Dedifferentiated amniotic fluid mesenchymal stem cell (primary cell): ENCODE measurements at regions not wholly inside any gene's neighbourhood (a gene's known extent, or its start where the extent isn't known, plus 50 kb on each side); places are given as distances from the start of the nearest gene placed in this dataset.
"Not testable (repeated sequence)": the region's sequence is repeated elsewhere in the genome, so short reads cannot be mapped to it uniquely, and the experiment has no call there.

Experiments
- DNase-seq: peaks from one replicate; pipeline ENCODE4 v3.0.0-alpha.2; 2016; ENCODE audit errors: extremely low spot score

GRCh38 chr6:67094431-67094946, 1387.5 kb upstream of the EYS start:
- DNase-seq, result no peak

GRCh38 chr6:67073938-67074337, 1366.9 kb upstream of the EYS start:
- DNase-seq, result no peak

DNA sequence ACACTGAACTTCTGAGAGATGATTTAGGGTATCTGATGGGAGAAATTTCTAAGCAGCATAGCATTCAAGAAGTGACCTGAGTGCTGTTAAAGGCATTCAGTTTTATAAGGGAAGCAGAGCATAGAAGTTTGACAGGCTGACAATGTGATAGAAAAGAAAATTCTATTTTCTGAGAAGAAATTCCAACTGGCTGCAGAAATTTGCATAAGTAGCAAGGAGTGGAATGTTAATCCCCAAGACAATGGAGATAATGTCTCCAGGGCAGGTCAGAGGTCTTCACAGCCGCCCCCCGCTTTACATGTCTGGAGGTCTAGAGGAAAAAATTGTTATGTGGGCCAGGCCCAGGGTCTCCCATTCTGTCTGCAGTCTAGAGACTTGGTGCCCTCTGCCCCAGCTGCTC, 1361.8 kb upstream of the EYS start:
- DNase-seq, result no peak

GRCh38 chr6:67064323-67064722, 1357.3 kb upstream of the EYS start:
- DNase-seq, result no peak

GRCh38 chr6:67047996-67048395, 1341.0 kb upstream of the EYS start:
- no peak for DNase-seq

DNA sequence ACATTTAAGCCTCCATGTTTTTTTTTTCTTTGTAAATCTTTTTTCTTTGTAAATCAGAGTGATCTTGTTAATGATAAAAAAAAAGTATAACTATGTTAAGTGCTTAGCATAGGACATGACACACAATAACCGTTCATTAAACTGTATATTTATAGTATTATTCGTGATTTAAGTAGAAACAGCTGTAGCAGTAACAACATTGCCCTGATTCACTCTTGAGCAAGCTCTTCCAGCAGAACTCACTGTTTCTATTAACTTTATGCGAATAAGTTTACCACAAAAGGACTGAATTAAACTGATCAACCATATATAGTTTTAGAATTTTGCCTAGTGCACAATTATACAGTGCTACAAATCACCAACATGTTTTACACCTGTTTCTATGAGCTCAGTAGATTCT, 1338.0 kb upstream of the EYS start:
- no peak for DNase-seq

GRCh38 chr6:67031451-67031850, 1324.4 kb upstream of the EYS start:
- no peak for DNase-seq

- DNase-seq, result no peak
Measured at GRCh38 chr6:67030861-67031260, 1323.8 kb upstream of the EYS start.

GRCh38 chr6:67016921-67017460, 1310.0 kb upstream of the EYS start:
- no peak for DNase-seq

GRCh38 chr6:67011441-67011840, 1304.4 kb upstream of the EYS start:
- no peak for DNase-seq

- no peak for DNase-seq
Measured at GRCh38 chr6:67009818-67010217, 1302.8 kb upstream of the EYS start.

DNA sequence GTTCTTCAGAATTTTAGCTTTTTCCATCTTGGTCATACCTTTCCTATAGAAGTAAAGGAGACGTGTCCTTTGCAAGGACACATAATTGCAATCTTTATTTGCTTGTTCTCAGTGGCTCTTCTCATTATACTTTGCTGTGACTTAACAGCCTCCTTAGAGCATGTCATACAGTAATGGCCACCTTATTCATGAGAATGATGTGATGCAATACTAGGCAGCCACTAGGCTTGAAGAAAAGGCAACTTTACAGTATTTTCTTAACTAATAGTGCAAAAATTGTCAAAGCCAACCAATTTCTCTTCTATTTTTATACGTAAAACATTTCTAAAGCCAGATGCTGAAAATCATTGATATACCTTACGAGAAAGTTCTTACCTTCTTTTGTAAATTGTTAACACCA, 1296.8 kb upstream of the EYS start:
- no peak for DNase-seq

GRCh38 chr6:67000121-67000520, 1293.1 kb upstream of the EYS start:
- no peak for DNase-seq

DNA sequence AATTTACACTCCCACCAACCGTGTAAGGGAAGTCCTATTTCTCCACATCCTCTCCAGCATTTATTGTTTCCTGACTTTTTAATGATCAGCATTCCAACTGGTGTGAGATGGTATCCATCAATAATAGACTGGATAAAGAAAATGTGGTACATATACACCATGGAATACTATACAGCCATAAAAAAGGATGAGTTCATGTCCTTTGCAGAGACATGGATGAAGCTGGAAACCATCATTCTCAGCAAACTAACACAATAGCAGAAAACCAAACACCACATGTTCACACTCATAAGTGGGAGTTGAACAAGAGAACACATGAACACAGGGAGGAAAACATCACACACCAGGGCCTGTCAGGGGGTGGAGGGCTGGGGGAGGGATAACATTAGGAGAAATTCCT, 1290.6 kb upstream of the EYS start:
- not testable (repeated sequence) for DNase-seq

GRCh38 chr6:66995669-66996068, 1288.6 kb upstream of the EYS start:
- DNase-seq, result no peak

DNA sequence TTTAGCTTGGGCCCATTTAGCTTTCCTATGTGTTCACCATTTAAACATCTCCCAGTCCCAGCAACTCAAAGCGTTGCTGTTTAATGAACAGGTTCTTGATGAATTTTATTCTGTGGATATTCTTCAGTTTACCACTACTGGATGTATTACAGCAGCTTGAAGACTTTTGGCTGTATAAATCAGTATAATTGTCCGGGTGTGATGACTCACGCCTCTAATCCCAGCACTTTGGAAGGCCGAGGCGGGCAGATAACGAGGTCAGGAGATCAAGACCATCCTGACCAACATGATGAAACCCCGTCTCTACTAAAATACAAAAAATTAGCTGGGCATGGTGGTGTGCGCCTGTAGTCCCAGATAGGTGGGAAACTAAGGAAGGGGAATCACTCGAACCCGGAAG, 1286.7 kb upstream of the EYS start:
- DNase-seq, result not testable (repeated sequence)

DNA sequence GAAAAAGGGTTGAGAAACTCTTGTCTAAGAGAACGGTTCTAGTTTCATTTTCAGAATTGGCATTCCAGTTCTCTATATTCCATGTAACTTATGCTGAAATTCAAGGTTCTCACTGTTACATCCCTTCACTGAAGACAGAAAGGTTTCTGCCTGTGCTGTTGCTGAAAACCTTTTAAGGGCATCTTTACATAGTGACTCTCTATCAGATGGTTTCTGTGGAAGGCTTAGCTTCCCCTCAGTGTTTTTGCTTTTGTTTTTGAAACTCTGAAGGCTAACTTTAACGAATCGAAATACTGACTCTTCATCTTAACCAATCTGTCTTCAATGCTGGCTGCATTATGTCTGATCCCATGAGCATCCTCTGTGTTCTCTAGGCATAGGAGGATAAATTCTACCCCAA, 1286.2 kb upstream of the EYS start:
- no peak for DNase-seq

DNA sequence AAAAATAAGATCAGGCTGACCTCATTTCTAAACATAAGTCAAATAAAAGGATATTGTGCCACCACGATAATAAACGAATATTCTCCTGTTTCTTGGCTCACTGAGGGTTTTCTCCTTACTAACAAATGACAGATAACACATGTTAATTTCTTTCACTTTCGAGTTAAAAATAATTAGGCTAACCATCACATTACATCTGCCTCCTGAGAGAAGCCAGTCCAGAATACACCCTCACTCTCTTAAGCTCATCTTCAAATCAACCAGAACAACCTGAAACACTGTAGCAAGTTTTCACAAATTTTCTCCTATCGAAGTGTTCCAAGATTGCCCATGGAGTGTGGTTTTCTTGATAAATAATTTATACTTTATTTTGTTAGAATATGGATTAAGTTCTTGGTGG, 1285.6 kb upstream of the EYS start:
- no peak for DNase-seq

GRCh38 chr6:66986940-66987339, 1279.9 kb upstream of the EYS start:
- DNase-seq, result no peak

- DNase-seq, result no peak
Measured at GRCh38 chr6:66985816-66986215, 1278.8 kb upstream of the EYS start.

GRCh38 chr6:66970373-66970772, 1263.3 kb upstream of the EYS start:
- no peak for DNase-seq

DNA sequence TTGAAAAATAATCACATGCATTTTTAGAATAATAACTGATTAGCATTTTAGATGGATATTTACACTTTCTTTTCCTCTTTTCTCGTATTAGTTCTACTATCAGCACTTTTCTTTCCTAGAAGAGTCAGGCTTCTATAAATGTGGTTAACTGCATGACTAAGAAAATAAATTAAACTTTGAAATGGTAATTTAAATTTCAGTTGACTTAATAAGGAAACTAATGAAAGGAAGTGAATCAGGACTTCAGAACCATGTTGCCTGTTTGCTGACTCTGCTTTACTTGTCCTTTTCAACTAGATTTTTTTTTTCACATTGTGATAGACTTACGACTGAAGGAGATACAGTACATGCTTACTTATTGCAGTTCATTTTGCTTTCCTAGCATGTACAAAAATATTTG, 1258.2 kb upstream of the EYS start:
- DNase-seq, result no peak

DNA sequence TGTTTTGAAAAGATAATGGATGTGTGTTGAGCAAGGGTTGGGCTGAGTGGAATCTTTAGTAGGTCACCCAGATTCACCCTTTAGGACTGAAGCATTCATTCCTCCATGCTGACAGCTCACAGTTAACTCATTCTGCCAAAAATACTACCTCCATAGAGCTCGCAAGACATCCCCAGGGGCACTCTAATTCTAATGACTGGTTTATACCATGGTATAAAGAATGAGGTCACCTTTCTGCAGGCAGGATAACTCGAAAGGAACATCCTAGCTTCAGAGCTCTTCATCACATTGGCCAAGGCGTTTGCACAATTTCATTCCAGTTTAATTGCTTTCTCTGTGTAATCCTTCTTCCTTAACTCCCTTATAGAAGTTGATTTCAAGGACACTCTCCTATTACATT, 1257.2 kb upstream of the EYS start:
- DNase-seq, result no peak

GRCh38 chr6:66962082-66962481, 1255.1 kb upstream of the EYS start:
- DNase-seq, result no peak
